ENCODE measurements at regions not wholly inside any gene's neighbourhood (a gene's known extent, or its start where the extent isn't known, plus 50 kb on each side); places are given as distances from the start of the nearest gene placed in this dataset.
A peak's percentile ranks its signal among the peaks of the same experiment; 100 is the strongest.

DNA sequence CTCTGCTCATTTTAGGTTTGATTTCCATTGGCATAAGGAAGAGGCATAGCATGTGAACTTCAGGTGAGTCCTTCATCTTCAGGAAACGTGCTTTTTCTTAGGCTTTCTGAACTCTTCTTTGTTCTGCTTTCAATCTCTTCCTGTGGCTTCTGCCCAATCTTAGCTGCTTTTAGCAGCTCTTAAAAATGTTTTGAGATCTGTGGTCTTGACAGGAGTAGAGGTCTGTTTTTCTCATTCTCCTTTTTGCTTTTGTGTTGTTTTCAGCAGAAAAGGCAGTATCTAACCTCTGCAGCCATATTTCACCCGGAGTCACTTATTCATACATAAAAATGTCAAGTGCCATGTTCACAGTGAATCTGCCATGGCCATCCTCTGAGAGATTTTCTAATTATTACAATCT lies 120.3 kb downstream of the LIG4 start:
- Mint-ChIP-seq H3K27me3 (ENCODE audit: low read depth) (peaks cover 3% of the 10 kb centered on the region), H3K27ac (ENCODE audit: unreplicated experiment) (no peak overlapping the region), H3K4me3 (no peak overlapping the region), H3K4me1 (no peaks in the 10 kb centered on the region), H3K36me3 (ENCODE audit: low read depth) (no peaks in the 10 kb centered on the region), H3K9me3 (no peaks in the 10 kb centered on the region)
- DNase-seq (ENCODE audit: low read depth, low spot score), result no peak
- TF ChIP-seq, protein P1, sequence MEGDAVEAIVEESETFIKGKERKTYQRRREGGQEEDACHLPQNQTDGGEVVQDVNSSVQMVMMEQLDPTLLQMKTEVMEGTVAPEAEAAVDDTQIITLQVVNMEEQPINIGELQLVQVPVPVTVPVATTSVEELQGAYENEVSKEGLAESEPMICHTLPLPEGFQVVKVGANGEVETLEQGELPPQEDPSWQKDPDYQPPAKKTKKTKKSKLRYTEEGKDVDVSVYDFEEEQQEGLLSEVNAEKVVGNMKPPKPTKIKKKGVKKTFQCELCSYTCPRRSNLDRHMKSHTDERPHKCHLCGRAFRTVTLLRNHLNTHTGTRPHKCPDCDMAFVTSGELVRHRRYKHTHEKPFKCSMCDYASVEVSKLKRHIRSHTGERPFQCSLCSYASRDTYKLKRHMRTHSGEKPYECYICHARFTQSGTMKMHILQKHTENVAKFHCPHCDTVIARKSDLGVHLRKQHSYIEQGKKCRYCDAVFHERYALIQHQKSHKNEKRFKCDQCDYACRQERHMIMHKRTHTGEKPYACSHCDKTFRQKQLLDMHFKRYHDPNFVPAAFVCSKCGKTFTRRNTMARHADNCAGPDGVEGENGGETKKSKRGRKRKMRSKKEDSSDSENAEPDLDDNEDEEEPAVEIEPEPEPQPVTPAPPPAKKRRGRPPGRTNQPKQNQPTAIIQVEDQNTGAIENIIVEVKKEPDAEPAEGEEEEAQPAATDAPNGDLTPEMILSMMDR (conservative IDR thresholded peaks at IDR 0.05), result no peak

- H3K9me3 Mint-ChIP-seq, result no peaks in the 10 kb centered on the region
- peaks cover 3% of the 10 kb centered on the region for H3K27me3 Mint-ChIP-seq (ENCODE audit: low read depth)
- TF ChIP-seq, protein P1 (conservative IDR thresholded peaks at IDR 0.05), result no peak
- no peak overlapping the region for H3K4me3 Mint-ChIP-seq
- H3K27ac Mint-ChIP-seq (ENCODE audit: unreplicated experiment), result no peak overlapping the region
- no peaks in the 10 kb centered on the region for H3K36me3 Mint-ChIP-seq (ENCODE audit: low read depth)
- DNase-seq (ENCODE audit: low read depth, low spot score), result no peak
- no peaks in the 10 kb centered on the region for H3K4me1 Mint-ChIP-seq
Measured at GRCh38 chr13:108093616-108094015, 121.7 kb downstream of the LIG4 start.

GRCh38 chr13:108087810-108088209 lies 127.5 kb downstream of the LIG4 start:
- peaks cover 3% of the 10 kb centered on the region for H3K27me3 Mint-ChIP-seq (ENCODE audit: low read depth)
- H3K4me3 Mint-ChIP-seq, result no peak overlapping the region
- no peaks in the 10 kb centered on the region for H3K9me3 Mint-ChIP-seq
- no peaks in the 10 kb centered on the region for H3K4me1 Mint-ChIP-seq
- no peak overlapping the region for H3K27ac Mint-ChIP-seq (ENCODE audit: unreplicated experiment)
- TF ChIP-seq, protein P1 (conservative IDR thresholded peaks at IDR 0.05), result no peak
- DNase-seq (ENCODE audit: low read depth, low spot score), result no peak
- H3K36me3 Mint-ChIP-seq (ENCODE audit: low read depth), result no peaks in the 10 kb centered on the region

DNA sequence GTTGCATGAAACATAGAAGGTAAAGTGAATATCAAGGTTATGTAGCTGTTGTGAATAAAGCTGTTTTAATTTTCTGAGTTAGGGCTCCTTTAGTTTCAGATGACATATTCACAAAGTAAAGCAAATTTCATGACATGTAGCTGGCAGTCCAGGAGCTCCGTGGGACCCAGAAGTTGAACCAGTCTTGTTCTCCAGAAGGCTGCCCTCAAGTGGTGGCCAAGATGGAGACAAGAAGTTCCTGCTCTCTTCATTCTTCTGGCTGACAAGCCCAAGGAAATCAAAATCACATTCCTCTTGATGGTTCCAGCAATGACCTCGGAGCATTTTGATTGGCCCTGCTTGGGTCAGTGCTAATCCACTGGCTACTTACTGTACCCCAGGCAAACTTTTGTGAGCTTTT lies 128.7 kb downstream of the LIG4 start:
- Mint-ChIP-seq H3K27me3 (ENCODE audit: low read depth) (peaks cover 3% of the 10 kb centered on the region), H3K36me3 (ENCODE audit: low read depth) (no peaks in the 10 kb centered on the region), H3K27ac (ENCODE audit: unreplicated experiment) (no peak overlapping the region), H3K4me1 (no peaks in the 10 kb centered on the region), H3K4me3 (no peak overlapping the region), H3K9me3 (no peaks in the 10 kb centered on the region)
- TF ChIP-seq, protein P1 (conservative IDR thresholded peaks at IDR 0.05), result peak; percentile 42
- no peak for DNase-seq (ENCODE audit: low read depth, low spot score)

- H3K4me3 Mint-ChIP-seq, result no peak overlapping the region
- no peak overlapping the region for H3K27ac Mint-ChIP-seq (ENCODE audit: unreplicated experiment)
- no peaks in the 10 kb centered on the region for H3K4me1 Mint-ChIP-seq
- DNase-seq (ENCODE audit: low read depth, low spot score), result no peak
- TF ChIP-seq, protein P1 (conservative IDR thresholded peaks at IDR 0.05), result no peak
- no peaks in the 10 kb centered on the region for H3K27me3 Mint-ChIP-seq (ENCODE audit: low read depth)
- H3K36me3 Mint-ChIP-seq (ENCODE audit: low read depth), result no peaks in the 10 kb centered on the region
- no peaks in the 10 kb centered on the region for H3K9me3 Mint-ChIP-seq
Measured at GRCh38 chr13:108084840-108085239, 130.5 kb downstream of the LIG4 start.

- Mint-ChIP-seq H3K27me3 (ENCODE audit: low read depth) (no peaks in the 10 kb centered on the region), H3K36me3 (ENCODE audit: low read depth) (peaks cover 2% of the 10 kb centered on the region), H3K4me3 (no peak overlapping the region), H3K9me3 (peaks cover 5% of the 10 kb centered on the region), H3K27ac (ENCODE audit: unreplicated experiment) (no peak overlapping the region), H3K4me1 (no peaks in the 10 kb centered on the region)
- no peak for DNase-seq (ENCODE audit: low read depth, low spot score)
- TF ChIP-seq, protein P1 (conservative IDR thresholded peaks at IDR 0.05), result no peak
Measured at GRCh38 chr13:108083056-108083455, 132.3 kb downstream of the LIG4 start.

Data from neural crest cell (in vitro differentiated cells).